NCI-H748 (cell line): ENCODE measurements at regions not wholly inside any gene's neighbourhood (a gene's known extent, or its start where the extent isn't known, plus 50 kb on each side); places are given as distances from the start of the nearest gene placed in this dataset.

Source experiments
- DNase-seq: peaks from one replicate; lab custom pipeline; 2025; ENCODE audit not compliant: unreplicated experiment; lab: John Stamatoyannopoulos, UW

GRCh38 chr4:130419211-130419975 is 1323.4 kb downstream of the C4orf33 start:
- DNase-seq, result no peak

GRCh38 chr4:130422261-130422660 is 1326.3 kb downstream of the C4orf33 start:
- DNase-seq, result no peak

- DNase-seq, result no peak
Measured at GRCh38 chr4:130424211-130424610, 1328.3 kb downstream of the C4orf33 start.

- DNase-seq, result no peak
Measured at GRCh38 chr4:130432289-130432688, 1336.3 kb downstream of the C4orf33 start.

GRCh38 chr4:130449741-130450140 is 1353.8 kb downstream of the C4orf33 start:
- DNase-seq, result no peak

- no peak for DNase-seq
Measured at GRCh38 chr4:130468340-130468739, 1372.4 kb downstream of the C4orf33 start.

GRCh38 chr4:130478406-130478805 is 1382.5 kb downstream of the C4orf33 start:
- DNase-seq, result no peak

GRCh38 chr4:130479020-130479419 is 1383.1 kb downstream of the C4orf33 start:
- no peak for DNase-seq

- DNase-seq, result no peak
Measured at GRCh38 chr4:130479674-130480073, 1383.7 kb downstream of the C4orf33 start.

- DNase-seq, result no peak
Measured at GRCh38 chr4:130484826-130485225, 1388.9 kb downstream of the C4orf33 start.

- DNase-seq, result no peak
Measured at GRCh38 chr4:130485371-130485770, 1389.4 kb downstream of the C4orf33 start.

- DNase-seq, result no peak
Measured at GRCh38 chr4:130486186-130486585, 1390.2 kb downstream of the C4orf33 start.

GRCh38 chr4:130486841-130487240 is 1390.9 kb downstream of the C4orf33 start:
- DNase-seq, result peak; percentile 5

- DNase-seq, result no peak
Measured at GRCh38 chr4:130510661-130511060, 1414.7 kb downstream of the C4orf33 start.

- no peak for DNase-seq
Measured at GRCh38 chr4:130511776-130512175, 1415.8 kb downstream of the C4orf33 start.

GRCh38 chr4:130524057-130524456 is 1428.1 kb downstream of the C4orf33 start:
- no peak for DNase-seq

GRCh38 chr4:130530505-130530904 is 1434.6 kb downstream of the C4orf33 start:
- DNase-seq, result no peak

- no peak for DNase-seq
Measured at GRCh38 chr4:130534651-130535050, 1438.7 kb downstream of the C4orf33 start.

GRCh38 chr4:130542953-130543352 is 1447.0 kb downstream of the C4orf33 start:
- peak; percentile 0 for DNase-seq

- DNase-seq, result no peak
Measured at GRCh38 chr4:130545171-130545570, 1449.2 kb downstream of the C4orf33 start.

GRCh38 chr4:130545596-130545995 is 1449.6 kb downstream of the C4orf33 start:
- no peak for DNase-seq

GRCh38 chr4:130559268-130559667 is 1463.3 kb downstream of the C4orf33 start:
- no peak for DNase-seq
